H9 (cell line): ENCODE measurements at regions not wholly inside any gene's neighbourhood (a gene's known extent, or its start where the extent isn't known, plus 50 kb on each side); places are given as distances from the start of the nearest gene placed in this dataset.
A peak's percentile ranks its signal among the peaks of the same experiment; 100 is the strongest.

Experiments
- DNase-seq: peaks from one replicate; pipeline ENCODE4 v3.0.0-alpha.2; 2017
- H2AFZ ChIP-seq: one replicate; pipeline ENCODE4 v1.6.1; 2013; ENCODE audit warnings: mild to moderate bottlenecking, low read length, control low read depth, moderate library complexity
- H2AK5ac ChIP-seq: 2 replicates; pipeline ENCODE4 v1.6.1; 2013; ENCODE audit warnings: low read length, control low read depth, mixed read lengths; ENCODE audit not compliant: insufficient read length
- H2BK120ac ChIP-seq: one replicate; pipeline ENCODE4 v1.6.1; 2013; ENCODE audit warnings: low read depth, mild to moderate bottlenecking, low read length, control low read depth, inconsistent platforms; ENCODE audit not compliant: poor library complexity, severe bottlenecking
- H2BK12ac ChIP-seq: 2 replicates; pipeline ENCODE4 v1.6.1; 2013; ENCODE audit warnings: low read length, control low read depth, mixed read lengths, low read depth; ENCODE audit not compliant: insufficient read length
- H2BK15ac ChIP-seq: 2 replicates; pipeline ENCODE4 v1.6.1; 2013; ENCODE audit warnings: low read depth, low read length, control low read depth
- H2BK20ac ChIP-seq: one replicate; pipeline ENCODE4 v1.6.1; 2013; ENCODE audit warnings: low read depth, mild to moderate bottlenecking, low read length, control low read depth, inconsistent platforms; ENCODE audit not compliant: poor library complexity, severe bottlenecking
- H2BK5ac ChIP-seq: 2 replicates; pipeline ENCODE4 v1.6.1; 2013; ENCODE audit warnings: low read length, control low read depth, mixed read lengths; ENCODE audit not compliant: insufficient read length
- H3K14ac ChIP-seq: 2 replicates; pipeline ENCODE4 v1.6.1; 2013; ENCODE audit warnings: low read length, control low read depth; ENCODE audit not compliant: insufficient read depth
- H3K18ac ChIP-seq: 2 replicates; pipeline ENCODE4 v1.6.1; 2013; ENCODE audit warnings: low read depth, mild to moderate bottlenecking, mixed read lengths, low read length, control low read depth; ENCODE audit not compliant: insufficient read length
- H3K23ac ChIP-seq: 2 replicates; pipeline ENCODE4 v1.6.1; 2013; ENCODE audit warnings: low read length, control low read depth, mixed read lengths, low read depth; ENCODE audit not compliant: insufficient read length
- H3K23me2 ChIP-seq: 2 replicates; pipeline ENCODE4 v1.6.1; 2013; ENCODE audit warnings: low read depth, mild to moderate bottlenecking, mixed read lengths, low read length, control low read depth; ENCODE audit not compliant: insufficient read length, poor library complexity, severe bottlenecking
- H3K27ac ChIP-seq: 2 replicates; pipeline ENCODE4 v1.5.1; 2013; ENCODE audit warnings: low read length, control low read depth, mixed read lengths, low read depth; ENCODE audit not compliant: insufficient read length
- H3K27me3 ChIP-seq: 2 replicates; pipeline ENCODE4 v1.6.1; 2013; ENCODE audit warnings: low read length, control low read depth, inconsistent platforms; ENCODE audit not compliant: insufficient read depth
- H3K4ac ChIP-seq: 2 replicates; pipeline ENCODE4 v1.6.1; 2013; ENCODE audit warnings: low read depth, mild to moderate bottlenecking, control low read depth, inconsistent platforms, low read length, moderate library complexity
- H3K4me1 ChIP-seq: 2 replicates; pipeline ENCODE4 v1.6.1; 2013; ENCODE audit warnings: low read length, control low read depth, inconsistent platforms; ENCODE audit not compliant: insufficient read depth
- H3K4me2 ChIP-seq: 2 replicates; pipeline ENCODE4 v1.6.1; 2013; ENCODE audit warnings: low read length, control low read depth, mixed read lengths; ENCODE audit not compliant: insufficient read length, insufficient read depth
- H3K56ac ChIP-seq: 2 replicates; pipeline ENCODE4 v1.6.1; 2013; ENCODE audit warnings: low read depth, mild to moderate bottlenecking, mixed read lengths, low read length, control low read depth; ENCODE audit not compliant: insufficient read length
- H3K79me1 ChIP-seq: 2 replicates; pipeline ENCODE4 v1.6.1; 2013; ENCODE audit warnings: low read depth, mild to moderate bottlenecking, moderate library complexity, low read length, control low read depth, inconsistent platforms; ENCODE audit not compliant: insufficient read depth, poor library complexity, severe bottlenecking
- H3K79me2 ChIP-seq: 2 replicates; pipeline ENCODE4 v1.6.1; 2013; ENCODE audit warnings: low read length, control low read depth, inconsistent platforms; ENCODE audit not compliant: insufficient read depth
- H3K9ac ChIP-seq: 2 replicates; pipeline ENCODE4 v1.6.1; 2013; ENCODE audit warnings: low read length, control low read depth, mixed read lengths; ENCODE audit not compliant: insufficient read length; ENCODE audit errors: extremely low read depth
- H3K9me3 ChIP-seq: one replicate; pipeline ENCODE4 v1.6.1; 2013; ENCODE audit warnings: low read depth, low read length, inconsistent platforms; ENCODE audit not compliant: control insufficient read depth
- H3T11ph ChIP-seq: one replicate; pipeline ENCODE4 v1.6.1; 2013; ENCODE audit warnings: mild to moderate bottlenecking, low read length, control low read depth, inconsistent platforms
- H4K20me1 ChIP-seq: one replicate; pipeline ENCODE4 v1.6.1; 2013; ENCODE audit not compliant: control insufficient read depth, insufficient read length, insufficient read depth
- H4K5ac ChIP-seq: 2 replicates; pipeline ENCODE4 v1.6.1; 2013; ENCODE audit warnings: low read depth, mild to moderate bottlenecking, mixed read lengths, low read length, control low read depth; ENCODE audit not compliant: insufficient read length
- H4K8ac ChIP-seq: replicated peaks from 2 replicates; pipeline ENCODE4 v1.6.1; 2013; ENCODE audit warnings: low read length, control low read depth, mixed read lengths, low read depth; ENCODE audit not compliant: insufficient read length
- H4K91ac ChIP-seq: 2 replicates; pipeline ENCODE4 v1.6.1; 2013; ENCODE audit warnings: low read depth, mild to moderate bottlenecking, moderate library complexity, mixed read lengths, low read length, control low read depth; ENCODE audit not compliant: insufficient read length
- H3K27ac Mint-ChIP-seq, 3 experiments: 2 replicates in 2 of 3; 3 replicates in 1 of 3; pipeline ENCODE4 v1.8.0; 2020 to 2021; ENCODE audit warnings: mixed read lengths in 3 of 3, mild to moderate bottlenecking in 1 of 3, moderate library complexity in 1 of 3
- H3K27me3 Mint-ChIP-seq: 2 replicates; pipeline ENCODE4 v1.8.0; 2021; ENCODE audit warnings: low read depth, mild to moderate bottlenecking, moderate library complexity, mixed read lengths
- H3K36me3 Mint-ChIP-seq, 3 experiments: 2 replicates in 2 of 3; 3 replicates in 1 of 3; pipeline ENCODE4 v1.8.0; 2020 to 2021; ENCODE audit warnings: low read depth in 3 of 3, mixed read lengths in 3 of 3; ENCODE audit not compliant: insufficient read depth in 1 of 3
- H3K4me1 Mint-ChIP-seq, 2 experiments: 2 replicates each; pipeline ENCODE4 v1.8.0; 2020; ENCODE audit warnings: mixed read lengths in 2 of 2
- H3K4me3 Mint-ChIP-seq, 2 experiments: 2 replicates in 1 of 2; 3 replicates in 1 of 2; pipeline ENCODE4 v1.8.0; 2020 to 2021; ENCODE audit warnings: mild to moderate bottlenecking in 2 of 2, mixed read lengths in 2 of 2, moderate library complexity in 1 of 2
- H3K9me3 Mint-ChIP-seq, 2 experiments: 2 replicates in 1 of 2; 3 replicates in 1 of 2; pipeline ENCODE4 v1.8.0; 2020; ENCODE audit warnings: mild to moderate bottlenecking in 2 of 2, mixed read lengths in 2 of 2, moderate library complexity in 1 of 2
- WGBS: extraction: QIAGEN DNeasy Blood & Tissue Kit; methylation state at CpG from one replicate; pipeline ENCODE4 v1.1.7; 2013; ENCODE audit warnings: missing lambda C conversion rate, low lambda C conversion rate, mixed read lengths; ENCODE audit not compliant: insufficient read length; ENCODE audit errors: extremely low coverage; 5-methylcytosine and 5-hydroxymethylcytosine counted together
- TF ChIP-seq, protein P1 (sequence below): fragments of 200-600 bp; sonication (generic); conservative IDR thresholded peaks from 3 replicates; pipeline ENCODE4 v1.8.0; 2021; ENCODE audit warnings: antibody characterized with exemption, mild to moderate bottlenecking

DNA sequence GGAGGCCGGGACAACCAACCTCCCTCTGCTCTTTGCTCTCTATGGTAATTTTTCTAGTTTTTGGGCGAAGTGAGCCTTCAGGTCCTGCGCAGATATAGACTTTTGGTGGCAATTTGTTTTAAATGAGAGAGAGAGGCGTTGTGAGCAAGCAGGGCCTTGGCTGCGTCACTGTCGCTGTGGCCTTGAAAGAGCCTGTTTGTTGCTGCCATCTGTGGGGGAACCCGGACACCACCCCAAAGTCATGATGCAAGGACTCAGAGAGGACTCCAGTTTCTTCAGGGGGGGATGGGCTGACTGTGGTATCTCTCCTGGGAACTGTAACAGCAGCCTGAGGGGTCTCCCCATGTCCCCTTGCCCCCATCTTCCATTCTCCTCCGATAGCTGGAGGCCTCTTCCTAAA, 462.7 kb upstream of the SULF2 start:
- Histone ChIP-seq H3K4me1 (no peaks in the 10 kb centered on the region; the same call in 1 of the 2 replicates), H3K56ac (no peak overlapping the region), H4K20me1 (no peaks in the 10 kb centered on the region), H2AK5ac (no peak overlapping the region), H3K14ac (no peak overlapping the region; the same call in 1 of the 2 replicates), H3K9ac (no peak overlapping the region), H3K23ac (no peak overlapping the region), H3K23me2 (no peaks in the 10 kb centered on the region), H4K8ac (no peak overlapping the region), H2BK12ac (no peak overlapping the region), H2BK20ac (no peak overlapping the region), H3K4ac (no peak overlapping the region), H2BK15ac (no peak overlapping the region), H3K79me2 (no peaks in the 10 kb centered on the region), H4K5ac (no peak overlapping the region), H3T11ph (no peak overlapping the region), H3K4me2 (no peak overlapping the region), H3K27me3 (no peaks in the 10 kb centered on the region), H2BK5ac (no peak overlapping the region), H2AFZ (no peak overlapping the region), H3K27ac (no peak overlapping the region), H3K18ac (no peak overlapping the region), H2BK120ac (no peak overlapping the region), H3K9me3 (no peaks in the 10 kb centered on the region), H4K91ac (no peak overlapping the region), H3K79me1 (no peaks in the 10 kb centered on the region)
- peak overlapping the region in 2 of 3 experiments; percentile 35 to 49; a peak in 2 of 7 replicates for H3K27ac Mint-ChIP-seq
- TF ChIP-seq, protein P1, sequence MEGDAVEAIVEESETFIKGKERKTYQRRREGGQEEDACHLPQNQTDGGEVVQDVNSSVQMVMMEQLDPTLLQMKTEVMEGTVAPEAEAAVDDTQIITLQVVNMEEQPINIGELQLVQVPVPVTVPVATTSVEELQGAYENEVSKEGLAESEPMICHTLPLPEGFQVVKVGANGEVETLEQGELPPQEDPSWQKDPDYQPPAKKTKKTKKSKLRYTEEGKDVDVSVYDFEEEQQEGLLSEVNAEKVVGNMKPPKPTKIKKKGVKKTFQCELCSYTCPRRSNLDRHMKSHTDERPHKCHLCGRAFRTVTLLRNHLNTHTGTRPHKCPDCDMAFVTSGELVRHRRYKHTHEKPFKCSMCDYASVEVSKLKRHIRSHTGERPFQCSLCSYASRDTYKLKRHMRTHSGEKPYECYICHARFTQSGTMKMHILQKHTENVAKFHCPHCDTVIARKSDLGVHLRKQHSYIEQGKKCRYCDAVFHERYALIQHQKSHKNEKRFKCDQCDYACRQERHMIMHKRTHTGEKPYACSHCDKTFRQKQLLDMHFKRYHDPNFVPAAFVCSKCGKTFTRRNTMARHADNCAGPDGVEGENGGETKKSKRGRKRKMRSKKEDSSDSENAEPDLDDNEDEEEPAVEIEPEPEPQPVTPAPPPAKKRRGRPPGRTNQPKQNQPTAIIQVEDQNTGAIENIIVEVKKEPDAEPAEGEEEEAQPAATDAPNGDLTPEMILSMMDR, result no peak
- peaks cover 35 to 36% of the 10 kb centered on the region in 2 experiments for H3K4me1 Mint-ChIP-seq
- H3K4me3 Mint-ChIP-seq, result no peak overlapping the region
- no peak for DNase-seq
- peaks cover 0 to 11% of the 10 kb centered on the region in 2 experiments; a peak in 4 of 5 replicates for H3K9me3 Mint-ChIP-seq
- H3K27me3 Mint-ChIP-seq, result peaks cover 2% of the 10 kb centered on the region; the same call in 1 of the 2 replicates
- 0 out of 7 replicates have a peak, but pooled peaks cover 0 to 4% (median 0%) of the 10 kb centered on the region in 3 experiments for H3K36me3 Mint-ChIP-seq
- WGBS, result no CpG with 5 or more reads among the region's 8 CpGs
